ENCODE measurements at regions not wholly inside any gene's neighbourhood (a gene's known extent, or its start where the extent isn't known, plus 50 kb on each side); places are given as distances from the start of the nearest gene placed in this dataset.

- TF ChIP-seq, protein P1, sequence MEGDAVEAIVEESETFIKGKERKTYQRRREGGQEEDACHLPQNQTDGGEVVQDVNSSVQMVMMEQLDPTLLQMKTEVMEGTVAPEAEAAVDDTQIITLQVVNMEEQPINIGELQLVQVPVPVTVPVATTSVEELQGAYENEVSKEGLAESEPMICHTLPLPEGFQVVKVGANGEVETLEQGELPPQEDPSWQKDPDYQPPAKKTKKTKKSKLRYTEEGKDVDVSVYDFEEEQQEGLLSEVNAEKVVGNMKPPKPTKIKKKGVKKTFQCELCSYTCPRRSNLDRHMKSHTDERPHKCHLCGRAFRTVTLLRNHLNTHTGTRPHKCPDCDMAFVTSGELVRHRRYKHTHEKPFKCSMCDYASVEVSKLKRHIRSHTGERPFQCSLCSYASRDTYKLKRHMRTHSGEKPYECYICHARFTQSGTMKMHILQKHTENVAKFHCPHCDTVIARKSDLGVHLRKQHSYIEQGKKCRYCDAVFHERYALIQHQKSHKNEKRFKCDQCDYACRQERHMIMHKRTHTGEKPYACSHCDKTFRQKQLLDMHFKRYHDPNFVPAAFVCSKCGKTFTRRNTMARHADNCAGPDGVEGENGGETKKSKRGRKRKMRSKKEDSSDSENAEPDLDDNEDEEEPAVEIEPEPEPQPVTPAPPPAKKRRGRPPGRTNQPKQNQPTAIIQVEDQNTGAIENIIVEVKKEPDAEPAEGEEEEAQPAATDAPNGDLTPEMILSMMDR (conservative IDR thresholded peaks at IDR 0.05; ENCODE audit: low read depth, low read length), result no peak
- TF ChIP-seq EZH2phosphoT487 (IDR thresholded peaks at IDR 0.05; ENCODE audit: borderline replicate concordance, low read length), result no peak
- no peak for TF ChIP-seq EZH2 (IDR thresholded peaks at IDR 0.05; ENCODE audit: low read length, unreplicated experiment)
These were observed 297.8 kb downstream of the SH3GL2 start for GRCh38 chr9:17876687-17877086.
